SK-N-DZ (cell line): ENCODE measurements at regions not wholly inside any gene's neighbourhood (a gene's known extent, or its start where the extent isn't known, plus 50 kb on each side); places are given as distances from the start of the nearest gene placed in this dataset.

ENCODE experiments used
- DNase-seq: peaks from one replicate; pipeline ENCODE4 v3.0.0-alpha.2; 2015; ENCODE audit warnings: low spot score

DNA sequence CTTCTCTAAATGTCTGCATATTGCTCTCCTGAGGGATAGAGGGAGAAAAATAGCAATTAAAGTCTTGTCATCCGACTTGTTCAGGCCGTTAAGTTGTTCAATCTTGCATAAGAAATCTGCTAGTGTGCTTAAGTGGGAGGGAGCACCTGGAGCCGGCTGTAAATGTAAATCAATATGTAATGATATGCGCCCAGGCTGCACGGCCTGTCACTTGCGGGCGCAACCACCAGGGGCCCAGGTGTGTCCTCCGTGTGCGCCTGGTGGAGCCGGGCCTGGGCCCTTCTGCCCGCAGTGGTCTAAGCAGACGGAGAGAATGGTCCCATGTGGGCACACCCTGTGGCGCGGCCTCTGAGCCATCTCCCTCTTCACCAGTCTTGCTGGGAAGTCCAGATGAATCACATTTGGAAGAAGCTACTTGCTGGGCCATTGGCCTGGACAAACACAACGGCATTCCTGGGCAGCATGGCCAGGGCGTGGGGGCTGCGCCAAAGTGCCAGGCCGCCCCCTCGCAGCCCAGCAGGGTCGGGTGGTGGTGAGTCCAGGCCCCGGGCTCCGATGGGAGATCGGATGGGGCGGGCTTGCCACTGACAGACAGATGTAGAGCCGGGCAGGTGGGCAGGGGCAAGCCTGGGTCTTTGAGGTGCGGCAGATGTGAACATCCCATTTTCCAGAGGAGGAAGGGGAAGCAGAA lies 193.3 kb upstream of the C14orf180 start:
- no peak for DNase-seq

DNA sequence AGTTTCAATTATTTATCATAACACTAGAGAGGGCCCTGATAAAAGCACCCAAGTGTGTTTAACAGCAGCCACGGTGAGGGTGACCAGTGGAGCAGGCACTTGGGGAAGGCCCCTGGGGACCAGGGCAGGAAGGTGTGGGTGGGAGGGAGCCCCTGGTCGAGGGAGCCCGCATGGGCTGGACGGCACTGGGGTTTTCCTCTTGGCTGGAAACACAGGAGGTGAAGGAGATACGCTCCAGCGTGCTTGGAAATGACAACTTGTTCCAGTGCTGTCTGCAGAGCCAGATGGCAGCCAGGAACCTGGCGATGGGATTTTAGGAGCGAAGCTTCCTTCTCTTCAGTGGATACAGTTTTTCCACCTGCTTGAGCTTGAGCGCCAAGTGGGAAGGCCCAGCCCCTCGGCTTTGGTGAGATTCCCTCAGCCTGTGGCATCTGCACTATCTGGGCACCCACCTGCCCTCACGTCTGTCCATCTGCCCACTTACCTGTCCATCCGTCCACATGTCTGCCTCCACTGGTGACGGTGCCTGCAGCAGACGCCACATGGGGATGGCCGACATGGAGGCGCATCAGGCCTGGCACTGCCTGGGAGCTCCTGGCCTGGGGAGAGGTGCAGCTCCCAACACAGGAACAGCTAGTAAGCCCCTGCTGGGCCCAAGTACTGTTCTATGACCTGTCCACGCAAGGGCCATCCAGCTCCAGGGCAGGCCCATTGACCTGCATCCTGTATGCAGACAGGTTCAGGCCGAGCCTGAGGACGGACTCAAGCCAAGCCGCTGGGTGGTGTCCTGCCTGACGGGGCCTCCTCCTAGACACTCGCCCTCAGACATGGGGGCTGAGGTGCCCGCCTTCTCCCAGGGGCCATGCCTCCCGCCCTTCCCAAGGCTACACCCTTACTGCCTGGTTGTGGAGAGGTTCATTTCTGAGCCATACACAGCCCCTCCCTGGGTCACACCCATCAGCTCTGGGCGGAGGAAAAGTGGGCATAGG lies 192.2 kb upstream of the C14orf180 start:
- no peak for DNase-seq

DNA sequence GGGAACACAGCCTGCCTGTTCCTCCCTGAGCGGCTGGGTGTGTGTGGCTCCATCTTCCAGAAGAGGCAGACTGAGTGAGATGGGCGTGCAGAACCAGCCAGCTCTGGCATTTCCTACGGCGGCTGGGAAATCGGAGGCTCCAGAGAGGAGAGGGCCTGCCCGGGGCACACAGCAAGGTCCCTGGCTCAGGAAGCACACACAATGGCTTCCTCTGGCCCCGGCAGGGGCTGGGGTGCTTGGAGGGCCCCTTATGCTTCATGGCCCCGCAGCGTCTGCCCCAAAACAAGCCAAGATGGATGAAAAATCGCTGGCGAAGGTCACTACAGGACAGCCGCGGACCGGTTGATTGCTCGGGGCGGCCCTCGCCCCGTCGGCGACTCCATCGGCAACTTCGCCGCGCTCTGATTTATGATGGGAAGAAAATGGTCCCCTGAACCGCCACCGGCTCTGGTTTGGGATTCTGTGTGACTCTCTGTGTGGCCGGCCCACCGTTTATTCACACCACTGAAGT lies 191.5 kb upstream of the C14orf180 start:
- DNase-seq: no peak

DNA sequence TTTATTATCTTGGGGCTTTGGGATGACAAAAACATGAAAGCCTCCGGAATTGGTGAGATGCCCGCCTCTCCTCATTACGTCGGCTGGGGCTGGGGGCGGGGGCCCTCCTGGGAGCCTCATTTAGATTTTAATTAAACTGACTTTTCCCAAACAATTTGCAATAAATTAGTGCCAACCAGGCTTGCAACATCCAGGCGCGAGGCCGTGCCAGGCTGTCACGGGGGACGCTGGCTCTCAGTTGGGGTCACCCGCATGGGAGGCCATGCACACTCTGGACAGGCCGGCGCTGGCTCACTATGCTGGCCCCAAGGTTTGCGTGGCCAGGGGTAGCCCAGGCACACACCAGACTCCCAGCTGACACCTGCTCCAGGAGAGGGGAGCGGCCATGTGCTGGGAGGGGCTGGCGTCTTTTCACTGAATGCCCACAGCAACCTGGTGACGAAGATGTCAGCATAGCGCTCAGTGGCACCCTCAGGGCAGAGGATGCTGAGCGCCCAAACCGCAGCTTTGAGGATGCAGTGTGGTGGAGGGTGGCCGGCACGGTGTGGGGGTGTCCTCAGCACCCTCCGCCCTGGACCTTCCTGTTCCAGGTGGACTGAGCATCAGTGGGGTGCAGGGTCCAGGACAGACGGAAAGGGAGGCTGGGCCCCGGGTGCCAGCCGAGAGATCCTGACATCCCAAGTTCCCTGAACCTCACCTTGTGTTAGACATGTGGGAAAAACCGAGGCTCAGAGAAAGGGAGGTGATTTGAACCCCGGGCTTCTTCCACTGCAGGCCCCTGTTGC lies 190.8 kb upstream of the C14orf180 start:
- no peak for DNase-seq

DNA sequence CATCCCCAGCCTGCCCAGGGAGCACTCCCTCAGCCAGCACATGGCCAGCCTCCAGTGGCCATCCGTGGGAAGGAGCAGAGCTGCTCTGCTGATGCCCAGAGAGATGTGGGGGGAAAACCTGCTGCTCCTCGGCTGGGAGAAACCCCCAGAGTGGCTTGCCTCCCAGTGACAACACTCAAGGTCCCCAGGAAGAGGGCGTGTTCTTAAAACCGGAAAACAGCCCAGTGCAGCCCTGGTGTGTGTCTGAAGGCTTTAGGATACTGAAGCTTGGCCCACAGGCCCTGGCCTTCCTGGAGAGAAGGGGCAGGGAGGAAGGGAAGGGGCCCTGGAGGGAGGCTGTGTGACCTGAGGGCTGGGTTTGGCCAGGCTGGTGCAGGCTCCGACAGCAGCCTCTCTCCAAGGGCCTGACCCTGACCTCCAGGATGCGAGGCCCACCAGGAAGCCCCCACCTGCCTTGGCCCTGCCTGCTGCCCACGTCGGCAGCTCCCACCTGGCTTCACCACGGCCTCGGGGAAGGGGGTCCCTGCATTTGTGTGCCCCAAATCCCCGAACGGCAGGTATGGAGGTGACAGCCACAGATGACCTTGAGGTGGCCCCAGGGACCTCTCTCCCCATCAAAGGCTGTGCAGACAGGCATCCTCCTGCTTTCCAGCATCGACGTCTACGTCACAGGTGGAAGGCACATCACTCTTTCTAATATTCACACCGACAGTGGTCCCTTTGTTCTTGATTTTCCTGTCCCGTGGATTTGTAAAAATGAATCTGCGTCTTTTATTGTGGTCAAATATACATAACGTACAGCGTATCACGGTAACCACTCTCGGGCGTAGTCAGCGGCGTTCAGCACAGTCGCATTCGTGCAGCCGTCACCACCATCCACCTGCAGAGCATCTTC lies 190.0 kb upstream of the C14orf180 start:
- no peak for DNase-seq

DNA sequence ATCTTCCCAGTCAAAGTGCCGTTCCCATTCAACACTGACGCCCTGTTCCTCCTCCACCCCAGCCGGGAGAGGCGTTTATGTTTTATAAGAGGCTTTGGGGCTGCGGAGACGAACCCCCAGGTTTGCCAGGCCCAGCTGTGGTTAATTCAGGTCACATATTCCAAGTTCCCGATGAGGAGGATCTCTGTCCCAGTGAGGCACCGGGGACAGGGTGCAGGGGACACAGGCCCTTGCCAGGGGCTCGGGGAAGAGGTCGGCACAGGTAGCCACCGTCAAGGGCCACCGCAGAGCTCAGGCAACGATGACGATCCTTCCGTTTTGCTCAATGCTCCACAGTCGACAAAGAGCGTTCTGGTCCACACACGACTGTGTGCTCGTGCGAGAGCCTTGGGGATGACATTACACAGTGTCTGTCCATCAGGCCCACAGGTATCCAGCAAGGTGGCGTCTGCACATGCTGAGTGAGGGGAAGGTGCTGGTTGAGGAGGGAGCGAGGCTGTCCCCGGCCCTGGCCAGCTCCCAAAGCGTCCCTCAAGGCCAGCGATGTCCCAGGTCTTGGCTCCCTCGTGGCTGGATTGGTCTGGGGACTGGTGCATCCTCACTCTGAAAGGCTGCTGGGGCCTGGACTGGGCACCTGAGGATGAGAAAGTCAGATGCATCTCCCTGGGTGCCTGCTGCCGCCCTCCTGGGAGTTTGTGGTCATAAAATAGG lies 189.2 kb upstream of the C14orf180 start:
- DNase-seq: no peak

DNA sequence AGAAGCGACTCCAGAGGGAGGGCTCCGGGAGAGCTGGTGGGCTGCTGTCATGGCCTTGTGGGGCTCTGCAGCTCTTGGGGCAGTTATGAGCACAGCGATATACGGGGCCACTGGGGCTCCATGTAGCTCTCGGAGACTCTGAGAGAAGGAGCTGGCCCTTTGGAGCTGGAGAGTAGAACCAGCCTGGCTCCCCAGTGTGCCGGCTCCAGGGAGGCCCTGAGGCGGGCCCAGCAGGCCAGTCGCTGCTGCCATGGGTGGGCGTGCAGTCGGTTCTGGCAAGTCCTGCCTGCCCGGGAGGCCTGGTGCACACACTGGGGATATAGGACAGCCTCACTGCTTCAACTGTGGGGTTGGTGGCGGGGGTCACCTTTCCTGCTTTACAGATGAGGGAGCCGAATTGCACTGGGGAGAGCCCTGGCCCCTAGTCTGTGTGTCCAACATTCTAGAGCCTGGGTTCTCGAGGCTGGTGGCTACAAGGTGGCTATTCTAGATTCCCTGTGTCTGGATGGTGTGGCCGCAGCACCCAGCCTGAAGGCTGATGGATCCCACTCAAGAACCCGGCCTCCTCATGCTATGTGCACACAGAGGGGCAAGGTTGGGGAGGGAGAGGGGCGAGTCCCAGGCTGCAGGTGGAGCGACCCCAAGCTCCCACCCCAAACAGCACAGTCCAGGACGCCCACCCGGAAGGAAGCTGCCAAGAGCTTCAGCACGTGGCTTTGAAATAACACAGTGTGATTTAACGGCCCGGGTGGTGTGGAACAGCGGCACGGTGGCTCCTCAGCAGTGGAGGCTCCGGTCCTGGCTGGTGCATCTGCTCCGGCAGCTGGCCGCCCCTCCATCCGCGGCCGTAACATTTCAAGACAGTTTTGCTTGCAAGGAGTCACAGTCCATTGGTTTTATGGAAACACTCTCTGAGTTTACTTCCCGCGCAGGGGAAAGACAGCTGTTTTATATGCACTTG lies 188.3 kb upstream of the C14orf180 start:
- no peak for DNase-seq

DNA sequence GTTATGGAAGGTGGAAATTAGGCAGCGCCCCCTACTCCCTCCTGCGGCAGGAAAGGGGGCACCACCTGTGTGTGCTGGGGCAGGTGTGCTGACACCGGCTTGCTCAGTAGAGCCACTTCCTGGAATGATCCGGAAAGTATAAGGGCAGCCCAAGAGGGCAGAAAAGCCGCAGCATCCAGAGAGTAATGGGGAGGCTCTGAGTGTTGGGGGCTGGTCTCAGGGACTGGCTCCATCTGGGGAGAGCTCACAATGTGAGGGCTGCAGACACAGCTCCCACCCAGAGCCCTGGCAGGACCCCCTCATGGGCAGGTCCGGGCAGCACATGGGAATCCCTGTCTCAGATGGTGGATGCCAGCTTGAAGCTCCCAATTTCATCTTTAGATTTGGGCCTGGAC lies 187.6 kb upstream of the C14orf180 start:
- DNase-seq: no peak

DNA sequence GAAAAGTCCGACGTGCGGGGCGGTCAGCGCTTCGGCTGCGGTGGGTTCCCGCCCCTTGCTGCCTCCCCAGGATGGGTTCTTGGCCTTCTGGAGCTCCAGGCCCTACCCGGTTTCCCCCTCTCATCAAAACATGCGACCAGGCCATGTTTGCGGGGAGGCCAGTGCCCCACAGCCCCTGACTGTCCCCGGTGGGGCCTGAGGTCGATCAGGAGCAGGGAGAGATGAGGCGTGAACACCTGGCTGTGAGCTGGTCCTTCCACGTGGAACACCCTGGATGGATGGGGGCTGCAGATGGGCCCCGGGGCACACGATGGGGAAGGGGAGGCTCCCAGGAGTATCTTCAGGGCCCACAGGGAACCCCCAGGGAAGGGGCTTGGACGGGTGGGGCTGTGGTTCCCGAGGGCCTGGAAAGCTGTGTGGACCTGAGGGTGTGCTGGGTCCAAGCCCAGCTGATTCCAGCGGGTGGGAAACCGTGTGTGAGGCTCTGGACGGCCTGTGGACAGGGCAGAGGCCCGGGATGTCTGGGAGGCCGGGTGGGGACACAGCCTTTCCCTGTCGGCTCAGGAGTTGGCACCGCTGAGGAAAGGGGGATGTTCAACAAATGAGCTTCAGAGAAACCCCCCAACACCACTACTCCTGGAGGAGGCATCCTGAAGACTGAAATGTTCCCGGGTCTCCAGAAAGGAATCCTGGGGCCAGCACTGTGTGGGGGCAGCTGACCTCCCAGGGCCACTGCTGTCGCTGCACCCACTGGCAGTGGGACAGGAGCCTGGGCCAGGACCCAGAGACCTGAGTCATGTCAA lies 187.0 kb upstream of the C14orf180 start:
- no peak for DNase-seq

DNA sequence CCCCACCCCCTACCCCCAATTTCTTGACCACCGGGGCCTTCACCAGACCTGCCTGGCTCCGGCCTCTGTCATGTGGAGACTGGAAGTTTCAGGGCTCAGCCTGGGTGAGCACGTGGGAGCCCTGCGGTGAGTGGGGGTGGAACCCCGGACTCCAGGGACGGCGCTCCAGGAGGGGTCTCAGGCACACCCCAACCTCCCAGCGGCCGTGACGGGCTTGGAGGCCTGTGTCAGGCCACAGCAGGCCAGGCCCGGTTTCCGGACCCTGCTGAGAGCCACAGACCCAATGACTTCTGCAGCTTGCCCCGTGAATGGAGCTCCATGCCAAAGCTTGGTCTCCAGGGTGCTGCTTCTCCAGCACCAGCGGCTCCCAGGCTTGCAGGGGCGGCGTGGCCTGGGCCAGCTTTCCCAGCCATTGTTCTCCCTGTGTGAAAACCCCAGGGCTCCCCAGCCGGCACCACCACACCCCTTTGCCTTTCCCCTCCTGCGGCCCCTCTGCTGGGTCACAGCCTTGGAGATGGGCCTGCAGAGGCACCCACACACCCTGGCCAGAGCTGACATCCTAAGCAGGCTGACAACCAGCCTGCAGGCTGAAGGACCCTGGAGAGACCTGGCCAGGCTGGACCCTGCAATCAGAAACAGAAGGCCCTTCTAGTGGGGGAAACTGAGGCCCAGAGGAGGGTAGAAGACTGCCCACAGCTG lies 186.2 kb upstream of the C14orf180 start:
- no peak for DNase-seq

DNA sequence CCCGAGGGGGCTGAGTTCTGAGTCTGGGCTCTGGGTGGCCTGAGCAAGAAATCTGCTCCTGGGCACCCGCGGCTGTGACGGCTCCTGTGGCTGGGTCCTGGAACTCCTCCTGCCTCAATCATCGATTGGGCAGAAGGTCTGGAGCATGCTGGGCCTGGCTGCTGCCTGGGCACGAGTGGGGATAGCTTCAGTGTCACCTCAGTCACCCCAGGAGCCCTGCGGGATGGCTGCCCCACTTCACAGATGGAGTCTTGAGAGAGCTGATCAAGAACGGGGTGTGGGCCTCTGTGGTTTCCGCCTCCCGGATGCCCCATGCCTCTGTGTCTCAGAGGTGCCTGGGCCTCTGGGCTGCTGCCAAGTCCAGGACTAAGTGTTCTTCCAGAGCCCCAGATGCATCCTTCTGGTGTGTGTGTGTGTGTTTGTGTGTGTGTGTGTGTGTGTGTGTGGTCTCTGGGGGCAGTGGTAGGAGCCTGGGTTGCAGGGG lies 185.6 kb upstream of the C14orf180 start:
- DNase-seq: no peak

DNA sequence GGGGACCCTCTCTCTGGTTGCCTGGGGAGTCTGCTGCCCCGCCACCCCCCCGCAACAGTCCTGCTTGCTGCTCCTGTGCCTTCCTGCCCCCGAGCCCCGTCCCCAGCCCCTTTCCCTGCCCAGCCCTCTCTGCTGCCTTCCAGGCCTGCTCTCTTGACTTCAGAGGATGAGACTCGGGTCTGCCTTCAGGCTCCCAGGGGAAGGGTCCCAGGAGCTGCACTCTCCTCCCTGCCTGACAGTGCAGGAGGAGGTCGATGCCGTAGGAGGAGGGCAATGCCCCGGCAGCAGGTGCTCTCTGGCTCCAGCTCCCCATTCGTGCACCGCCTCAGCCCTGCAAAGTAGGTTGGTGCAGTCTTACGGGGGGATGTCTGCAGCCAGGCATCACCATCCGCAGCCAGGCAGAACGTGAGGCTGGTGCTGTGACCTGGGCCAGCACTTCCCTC lies 185.1 kb upstream of the C14orf180 start:
- DNase-seq: peak; percentile 23

DNA sequence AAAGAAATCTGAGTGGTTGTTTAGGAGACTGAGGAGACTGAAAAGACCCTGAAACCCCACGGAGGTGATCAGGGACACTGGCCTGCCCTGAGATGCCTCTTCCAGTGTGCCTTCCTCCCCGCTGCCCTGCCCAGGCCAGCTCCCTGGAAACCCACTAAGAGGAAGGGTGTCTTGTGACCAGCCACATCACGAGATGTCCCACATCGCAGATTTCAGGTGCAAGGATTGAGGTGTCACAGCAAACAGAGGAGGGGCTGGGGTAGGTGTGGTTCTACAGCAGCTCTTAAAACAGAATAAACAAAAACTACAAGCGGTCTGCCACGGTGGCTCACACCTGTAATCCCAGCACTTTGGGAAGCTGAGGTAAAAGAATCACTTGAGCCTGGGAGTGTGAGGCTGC lies 184.3 kb upstream of the C14orf180 start:
- no peak for DNase-seq

DNA sequence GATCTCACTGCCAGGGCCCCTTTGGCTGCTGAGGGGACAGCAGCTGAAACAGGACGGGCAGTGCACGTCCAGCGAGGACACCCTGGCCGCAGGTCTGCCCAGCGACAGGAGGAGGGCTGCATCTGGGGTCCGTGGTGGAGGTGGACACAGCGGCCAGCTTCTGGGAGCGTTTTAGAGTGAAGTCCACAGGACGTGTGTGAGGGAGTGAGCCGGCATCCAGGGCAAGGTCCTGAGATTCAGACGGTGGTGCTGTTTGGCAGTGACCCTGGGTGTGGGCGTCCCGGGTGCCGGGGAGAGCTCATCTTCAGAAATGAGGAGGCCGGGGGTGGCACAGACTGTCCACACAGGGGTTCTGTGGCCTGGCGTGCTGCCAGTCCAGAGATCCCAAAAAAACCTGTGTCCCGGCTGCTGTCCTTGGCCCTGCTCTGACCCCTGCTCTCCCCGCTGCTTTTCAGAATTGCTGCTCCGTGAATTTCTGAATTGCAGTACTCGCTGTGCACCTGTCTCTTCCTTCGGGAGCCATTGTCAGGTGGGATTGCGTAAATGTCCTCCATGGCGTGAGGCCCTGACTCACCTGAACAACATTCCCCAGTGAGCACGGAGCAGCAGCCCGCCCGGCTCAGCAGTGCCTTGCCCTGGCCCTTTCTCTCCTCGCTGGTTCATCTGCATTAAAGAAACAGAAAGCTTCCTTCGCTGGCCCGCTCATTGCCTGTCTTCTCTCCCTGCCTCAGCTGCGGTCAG lies 183.5 kb upstream of the C14orf180 start:
- no peak for DNase-seq

DNA sequence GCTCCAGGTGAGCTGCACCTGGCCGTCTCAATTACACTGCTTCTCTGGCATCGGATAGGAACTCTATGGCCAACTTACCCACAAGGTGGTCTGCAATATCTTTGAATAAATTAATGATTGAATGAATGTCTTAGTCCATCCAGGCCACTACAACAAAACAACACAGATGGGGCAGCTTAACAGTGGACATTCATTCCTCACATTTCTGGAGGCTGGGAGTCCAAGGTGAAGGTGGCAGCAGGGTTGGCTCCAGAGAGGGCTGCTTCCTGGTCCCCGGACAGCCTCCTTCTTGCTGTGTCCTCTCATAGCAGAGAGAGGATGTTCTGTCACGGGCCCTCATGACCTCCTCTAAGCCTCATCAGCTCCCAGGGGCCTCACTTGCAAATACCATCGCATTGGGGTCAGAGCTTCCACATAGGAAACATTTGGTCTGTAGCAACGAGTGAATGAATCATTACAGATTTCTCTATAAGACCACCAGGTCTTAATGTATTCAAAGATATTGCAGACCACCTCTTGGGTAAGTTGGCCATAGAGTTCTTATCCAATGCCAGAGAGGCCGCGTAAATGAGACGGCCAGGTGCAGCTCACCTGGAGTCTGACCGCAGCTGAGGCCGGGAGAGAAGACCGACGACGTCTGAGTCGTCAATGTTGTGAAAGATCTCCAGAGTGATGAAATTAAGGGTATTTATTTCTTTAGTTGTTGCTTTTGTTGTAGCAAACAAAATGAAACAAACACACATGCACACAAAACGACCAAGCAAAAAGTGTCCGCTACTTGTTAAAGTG lies 182.7 kb upstream of the C14orf180 start:
- DNase-seq: no peak

DNA sequence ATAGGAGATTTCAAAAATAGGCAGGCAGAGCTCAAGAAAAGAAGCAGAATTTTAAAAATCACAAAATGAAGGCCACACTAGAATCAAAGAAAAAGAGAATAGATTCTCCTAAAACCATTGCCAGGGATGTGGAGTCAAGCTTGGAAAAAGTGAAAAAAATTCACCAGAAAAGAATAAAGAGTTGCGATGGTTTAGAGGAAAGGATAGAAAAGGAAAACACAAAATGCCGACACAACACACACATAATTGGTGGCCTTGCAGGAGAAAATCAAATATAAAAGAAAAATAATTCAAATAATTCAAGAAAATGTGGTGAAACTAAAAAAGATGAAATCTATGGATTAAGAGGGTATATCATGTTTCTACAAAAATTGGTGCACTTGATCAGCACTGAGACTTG lies 181.6 kb upstream of the C14orf180 start:
- no peak for DNase-seq
